H9 (cell line): ENCODE measurements at regions not wholly inside any gene's neighbourhood (a gene's known extent, or its start where the extent isn't known, plus 50 kb on each side); places are given as distances from the start of the nearest gene placed in this dataset.

Experiments
- DNase-seq: peaks from one replicate; pipeline ENCODE4 v3.0.0-alpha.2; 2017
- H2AFZ ChIP-seq: one replicate; pipeline ENCODE4 v1.6.1; 2013; ENCODE audit warnings: mild to moderate bottlenecking, low read length, control low read depth, moderate library complexity
- H2AK5ac ChIP-seq: 2 replicates; pipeline ENCODE4 v1.6.1; 2013; ENCODE audit warnings: low read length, control low read depth, mixed read lengths; ENCODE audit not compliant: insufficient read length
- H2BK120ac ChIP-seq: one replicate; pipeline ENCODE4 v1.6.1; 2013; ENCODE audit warnings: low read depth, mild to moderate bottlenecking, low read length, control low read depth, inconsistent platforms; ENCODE audit not compliant: poor library complexity, severe bottlenecking
- H2BK12ac ChIP-seq: 2 replicates; pipeline ENCODE4 v1.6.1; 2013; ENCODE audit warnings: low read length, control low read depth, mixed read lengths, low read depth; ENCODE audit not compliant: insufficient read length
- H2BK15ac ChIP-seq: 2 replicates; pipeline ENCODE4 v1.6.1; 2013; ENCODE audit warnings: low read depth, low read length, control low read depth
- H2BK20ac ChIP-seq: one replicate; pipeline ENCODE4 v1.6.1; 2013; ENCODE audit warnings: low read depth, mild to moderate bottlenecking, low read length, control low read depth, inconsistent platforms; ENCODE audit not compliant: poor library complexity, severe bottlenecking
- H2BK5ac ChIP-seq: 2 replicates; pipeline ENCODE4 v1.6.1; 2013; ENCODE audit warnings: low read length, control low read depth, mixed read lengths; ENCODE audit not compliant: insufficient read length
- H3K14ac ChIP-seq: 2 replicates; pipeline ENCODE4 v1.6.1; 2013; ENCODE audit warnings: low read length, control low read depth; ENCODE audit not compliant: insufficient read depth
- H3K18ac ChIP-seq: 2 replicates; pipeline ENCODE4 v1.6.1; 2013; ENCODE audit warnings: low read depth, mild to moderate bottlenecking, mixed read lengths, low read length, control low read depth; ENCODE audit not compliant: insufficient read length
- H3K23ac ChIP-seq: 2 replicates; pipeline ENCODE4 v1.6.1; 2013; ENCODE audit warnings: low read length, control low read depth, mixed read lengths, low read depth; ENCODE audit not compliant: insufficient read length
- H3K23me2 ChIP-seq: 2 replicates; pipeline ENCODE4 v1.6.1; 2013; ENCODE audit warnings: low read depth, mild to moderate bottlenecking, mixed read lengths, low read length, control low read depth; ENCODE audit not compliant: insufficient read length, poor library complexity, severe bottlenecking
- H3K27ac ChIP-seq: 2 replicates; pipeline ENCODE4 v1.5.1; 2013; ENCODE audit warnings: low read length, control low read depth, mixed read lengths, low read depth; ENCODE audit not compliant: insufficient read length
- H3K27me3 ChIP-seq: 2 replicates; pipeline ENCODE4 v1.6.1; 2013; ENCODE audit warnings: low read length, control low read depth, inconsistent platforms; ENCODE audit not compliant: insufficient read depth
- H3K4ac ChIP-seq: 2 replicates; pipeline ENCODE4 v1.6.1; 2013; ENCODE audit warnings: low read depth, mild to moderate bottlenecking, control low read depth, inconsistent platforms, low read length, moderate library complexity
- H3K4me1 ChIP-seq: 2 replicates; pipeline ENCODE4 v1.6.1; 2013; ENCODE audit warnings: low read length, control low read depth, inconsistent platforms; ENCODE audit not compliant: insufficient read depth
- H3K4me2 ChIP-seq: 2 replicates; pipeline ENCODE4 v1.6.1; 2013; ENCODE audit warnings: low read length, control low read depth, mixed read lengths; ENCODE audit not compliant: insufficient read length, insufficient read depth
- H3K56ac ChIP-seq: 2 replicates; pipeline ENCODE4 v1.6.1; 2013; ENCODE audit warnings: low read depth, mild to moderate bottlenecking, mixed read lengths, low read length, control low read depth; ENCODE audit not compliant: insufficient read length
- H3K79me1 ChIP-seq: 2 replicates; pipeline ENCODE4 v1.6.1; 2013; ENCODE audit warnings: low read depth, mild to moderate bottlenecking, moderate library complexity, low read length, control low read depth, inconsistent platforms; ENCODE audit not compliant: insufficient read depth, poor library complexity, severe bottlenecking
- H3K79me2 ChIP-seq: 2 replicates; pipeline ENCODE4 v1.6.1; 2013; ENCODE audit warnings: low read length, control low read depth, inconsistent platforms; ENCODE audit not compliant: insufficient read depth
- H3K9ac ChIP-seq: 2 replicates; pipeline ENCODE4 v1.6.1; 2013; ENCODE audit warnings: low read length, control low read depth, mixed read lengths; ENCODE audit not compliant: insufficient read length; ENCODE audit errors: extremely low read depth
- H3K9me3 ChIP-seq: one replicate; pipeline ENCODE4 v1.6.1; 2013; ENCODE audit warnings: low read depth, low read length, inconsistent platforms; ENCODE audit not compliant: control insufficient read depth
- H3T11ph ChIP-seq: one replicate; pipeline ENCODE4 v1.6.1; 2013; ENCODE audit warnings: mild to moderate bottlenecking, low read length, control low read depth, inconsistent platforms
- H4K20me1 ChIP-seq: one replicate; pipeline ENCODE4 v1.6.1; 2013; ENCODE audit not compliant: control insufficient read depth, insufficient read length, insufficient read depth
- H4K5ac ChIP-seq: 2 replicates; pipeline ENCODE4 v1.6.1; 2013; ENCODE audit warnings: low read depth, mild to moderate bottlenecking, mixed read lengths, low read length, control low read depth; ENCODE audit not compliant: insufficient read length
- H4K8ac ChIP-seq: replicated peaks from 2 replicates; pipeline ENCODE4 v1.6.1; 2013; ENCODE audit warnings: low read length, control low read depth, mixed read lengths, low read depth; ENCODE audit not compliant: insufficient read length
- H4K91ac ChIP-seq: 2 replicates; pipeline ENCODE4 v1.6.1; 2013; ENCODE audit warnings: low read depth, mild to moderate bottlenecking, moderate library complexity, mixed read lengths, low read length, control low read depth; ENCODE audit not compliant: insufficient read length
- H3K27ac Mint-ChIP-seq, 3 experiments: 2 replicates in 2 of 3; 3 replicates in 1 of 3; pipeline ENCODE4 v1.8.0; 2020 to 2021; ENCODE audit warnings: mixed read lengths in 3 of 3, mild to moderate bottlenecking in 1 of 3, moderate library complexity in 1 of 3
- H3K27me3 Mint-ChIP-seq: 2 replicates; pipeline ENCODE4 v1.8.0; 2021; ENCODE audit warnings: low read depth, mild to moderate bottlenecking, moderate library complexity, mixed read lengths
- H3K36me3 Mint-ChIP-seq, 3 experiments: 2 replicates in 2 of 3; 3 replicates in 1 of 3; pipeline ENCODE4 v1.8.0; 2020 to 2021; ENCODE audit warnings: low read depth in 3 of 3, mixed read lengths in 3 of 3; ENCODE audit not compliant: insufficient read depth in 1 of 3
- H3K4me1 Mint-ChIP-seq, 2 experiments: 2 replicates each; pipeline ENCODE4 v1.8.0; 2020; ENCODE audit warnings: mixed read lengths in 2 of 2
- H3K4me3 Mint-ChIP-seq, 2 experiments: 2 replicates in 1 of 2; 3 replicates in 1 of 2; pipeline ENCODE4 v1.8.0; 2020 to 2021; ENCODE audit warnings: mild to moderate bottlenecking in 2 of 2, mixed read lengths in 2 of 2, moderate library complexity in 1 of 2
- H3K9me3 Mint-ChIP-seq, 2 experiments: 2 replicates in 1 of 2; 3 replicates in 1 of 2; pipeline ENCODE4 v1.8.0; 2020; ENCODE audit warnings: mild to moderate bottlenecking in 2 of 2, mixed read lengths in 2 of 2, moderate library complexity in 1 of 2
- WGBS: extraction: QIAGEN DNeasy Blood & Tissue Kit; methylation state at CpG from one replicate; pipeline ENCODE4 v1.1.7; 2013; ENCODE audit warnings: missing lambda C conversion rate, low lambda C conversion rate, mixed read lengths; ENCODE audit not compliant: insufficient read length; ENCODE audit errors: extremely low coverage; 5-methylcytosine and 5-hydroxymethylcytosine counted together
- TF ChIP-seq, protein P1 (sequence below): fragments of 200-600 bp; sonication (generic); conservative IDR thresholded peaks from 3 replicates; pipeline ENCODE4 v1.8.0; 2021; ENCODE audit warnings: antibody characterized with exemption, mild to moderate bottlenecking

DNA sequence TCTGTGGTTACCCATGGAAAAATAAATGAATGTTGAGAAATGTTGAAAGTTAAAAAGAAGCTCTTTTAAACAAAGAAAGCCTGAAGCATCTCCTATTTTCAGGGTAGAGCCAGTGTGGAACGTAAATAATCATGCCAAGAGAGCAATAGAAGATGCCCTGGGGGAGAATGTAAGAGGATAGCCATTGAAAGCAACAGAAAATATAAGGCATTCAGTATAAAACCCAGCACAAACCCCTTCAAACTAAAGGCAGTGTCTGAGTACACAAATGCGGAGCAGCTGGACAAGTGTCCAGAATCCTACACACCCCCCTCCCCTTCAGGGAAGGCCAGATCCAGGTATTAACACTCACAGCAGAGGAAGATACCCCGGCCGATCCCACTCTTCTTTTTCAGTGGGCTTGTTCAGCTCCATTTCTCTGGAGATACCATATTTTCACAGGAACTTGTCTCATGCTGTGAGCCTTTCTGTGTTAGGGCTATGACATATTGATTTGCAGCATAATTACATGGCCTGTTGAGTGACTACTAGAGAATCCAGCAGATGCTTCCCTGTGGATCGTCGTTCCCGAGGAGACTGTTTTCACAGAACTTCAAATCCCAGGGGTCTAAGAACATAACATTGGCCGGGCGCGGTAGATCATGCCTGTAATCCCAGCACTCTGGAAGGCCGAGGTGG lies 101.2 kb downstream of the PLK2 start:
- Histone ChIP-seq H3K4me2 (no peak overlapping the region), H3K23ac (no peak overlapping the region), H3K27me3 (no peaks in the 10 kb centered on the region), H3K4me1 (peaks cover 3% of the 10 kb centered on the region; the same call in 1 of the 2 replicates), H4K8ac (no peak overlapping the region), H4K91ac (no peak overlapping the region), H3T11ph (no peak overlapping the region), H3K79me1 (no peaks in the 10 kb centered on the region), H3K23me2 (no peaks in the 10 kb centered on the region), H3K14ac (no peak overlapping the region), H3K27ac (no peak overlapping the region), H2AFZ (no peak overlapping the region), H4K5ac (no peak overlapping the region), H3K4ac (no peak overlapping the region), H3K56ac (no peak overlapping the region), H2BK20ac (no peak overlapping the region), H4K20me1 (no peaks in the 10 kb centered on the region), H3K9ac (no peak overlapping the region), H2AK5ac (no peak overlapping the region), H2BK15ac (no peak overlapping the region), H3K79me2 (no peaks in the 10 kb centered on the region), H3K9me3 (no peaks in the 10 kb centered on the region), H2BK12ac (no peak overlapping the region), H2BK120ac (no peak overlapping the region), H2BK5ac (no peak overlapping the region), H3K18ac (no peak overlapping the region)
- Mint-ChIP-seq H3K27ac (no peak overlapping the region), H3K4me3 (no peak overlapping the region), H3K4me1 (peaks cover 34 to 37% of the 10 kb centered on the region in 2 experiments), H3K27me3 (no peaks in the 10 kb centered on the region), H3K36me3 (no peaks in the 10 kb centered on the region), H3K9me3 (no peaks in the 10 kb centered on the region)
- WGBS, result no CpG with 5 or more reads among the region's 11 CpGs
- TF ChIP-seq, protein P1, sequence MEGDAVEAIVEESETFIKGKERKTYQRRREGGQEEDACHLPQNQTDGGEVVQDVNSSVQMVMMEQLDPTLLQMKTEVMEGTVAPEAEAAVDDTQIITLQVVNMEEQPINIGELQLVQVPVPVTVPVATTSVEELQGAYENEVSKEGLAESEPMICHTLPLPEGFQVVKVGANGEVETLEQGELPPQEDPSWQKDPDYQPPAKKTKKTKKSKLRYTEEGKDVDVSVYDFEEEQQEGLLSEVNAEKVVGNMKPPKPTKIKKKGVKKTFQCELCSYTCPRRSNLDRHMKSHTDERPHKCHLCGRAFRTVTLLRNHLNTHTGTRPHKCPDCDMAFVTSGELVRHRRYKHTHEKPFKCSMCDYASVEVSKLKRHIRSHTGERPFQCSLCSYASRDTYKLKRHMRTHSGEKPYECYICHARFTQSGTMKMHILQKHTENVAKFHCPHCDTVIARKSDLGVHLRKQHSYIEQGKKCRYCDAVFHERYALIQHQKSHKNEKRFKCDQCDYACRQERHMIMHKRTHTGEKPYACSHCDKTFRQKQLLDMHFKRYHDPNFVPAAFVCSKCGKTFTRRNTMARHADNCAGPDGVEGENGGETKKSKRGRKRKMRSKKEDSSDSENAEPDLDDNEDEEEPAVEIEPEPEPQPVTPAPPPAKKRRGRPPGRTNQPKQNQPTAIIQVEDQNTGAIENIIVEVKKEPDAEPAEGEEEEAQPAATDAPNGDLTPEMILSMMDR, result no peak
- DNase-seq, result no peak
